Heart left ventricle (tissue), 16 donors: ENCODE measurements at regions not wholly inside any gene's neighbourhood (a gene's known extent, or its start where the extent isn't known, plus 50 kb on each side); places are given as distances from the start of the nearest gene placed in this dataset.

Experiments
- ATAC-seq, 4 donors: fragments of 200-7000 bp; cut with Tn5 transposase; one replicate each; pipeline ENCODE4 v1.9.1; 2020 to 2022; ENCODE audit warnings: moderate library complexity in 4 of 4, mild to moderate bottlenecking in 3 of 4, moderate number of reproducible peaks in 1 of 4
- DNase-seq, 5 donors: peaks; one replicate each; pipeline ENCODE4 v3.0.0-alpha.2; 2020
- H3K27ac ChIP-seq, 12 donors: fragments of 200-600 bp; sonication (generic) in 4 of 12; one replicate each; pipeline versions ENCODE4 v1.5.0 to v1.8.0; 2016 to 2022; ENCODE audit warnings: mild to moderate bottlenecking in 2 of 12
- H3K27me3 ChIP-seq, 9 donors: fragments of 200-600 bp; sonication (generic) in 2 of 9; one replicate each; pipeline versions ENCODE4 v1.5.1 to v1.8.0; 2016 to 2022; ENCODE audit warnings: mild to moderate bottlenecking in 3 of 9
- H3K36me3 ChIP-seq, 9 donors: fragments of 200-600 bp; sonication (generic) in 2 of 9; one replicate each; pipeline versions ENCODE4 v1.5.0 to v1.8.0; 2018 to 2022; ENCODE audit warnings: mild to moderate bottlenecking in 2 of 9
- H3K4me1 ChIP-seq, 12 donors: fragments of 200-600 bp; sonication (generic) in 4 of 12; one replicate each; pipeline versions ENCODE4 v1.5.0 to v1.8.0; 2016 to 2022; ENCODE audit warnings: mild to moderate bottlenecking in 3 of 12
- H3K4me3 ChIP-seq, 12 donors: fragments of 200-600 bp; sonication (generic) in 4 of 12; one replicate each; pipeline versions ENCODE4 v1.5.0 to v1.8.0; 2017 to 2022; ENCODE audit warnings: mild to moderate bottlenecking in 9 of 12, moderate library complexity in 4 of 12
- H3K9me3 ChIP-seq, 12 donors: fragments of 200-600 bp; sonication (generic) in 4 of 12; one replicate each; pipeline versions ENCODE4 v1.5.0 to v1.8.0; 2016 to 2022; ENCODE audit warnings: mild to moderate bottlenecking in 1 of 12
- CTCF ChIP-seq, 12 donors: fragments of 200-600 bp; sonication (generic) in 4 of 12; IDR thresholded peaks; one replicate each; pipeline versions ENCODE4 v1.5.0 to v1.8.0; 2018 to 2022; ENCODE audit warnings: antibody characterized with exemption in 12 of 12, mild to moderate bottlenecking in 5 of 12
- POLR2A ChIP-seq, 2 donors: fragments of 450-650 bp; IDR thresholded peaks; one replicate each; pipeline ENCODE4 v1.6.1; 2017; ENCODE audit warnings: antibody characterized with exemption in 2 of 2, mild to moderate bottlenecking in 2 of 2, moderate library complexity in 2 of 2
- WGBS, 4 donors: extraction: QIAGEN DNeasy Blood & Tissue Kit in 2 of 4; methylation state at CpG; one replicate each; pipeline versions ENCODE4 v1.1.5 to v1.1.7; 2013 to 2018; 5-methylcytosine and 5-hydroxymethylcytosine counted together
- intact Hi-C, 10 donors: fragments of 100-400 bp; cut with DNase I; formaldehyde crosslinking; loops; one replicate each; pipeline versions ENCODE4 v1.11.1 to v1.14.2; 2022
- donor health status: ischemic (EF 13 %, LVEDD 7.1; RV severe dilation, severe dysfunction).
- donor health status: healthy with polysubstance abuse.
- donor health status: DM: no; HTN: yes; CAD: no.
- donor health status: DM: no; HTN: no; CAD: no.
- donor health status: ischemic (EF 25% LVEDD 6.9; RV normal size, moderate dysfunction).
- donor health status: ischemic (EF 25% LVEDD 5.7; RV mildly dilated, moderate dysfunction).
- donor health status: healthy.
- donor health status: DM: yes; HTN: yes; CAD: no.
- donor health status: ischemic (EF 35%, LVEDD 5.7; RV mildly dilated, moderate dysfunction).
- donor health status: nonischemic (EF 11% LVEDD 7.7; RV severe dilation, severe dysfunction).
- donor health status: DM: yes; HTN: yes; CAD: no.
- donor health status: PGD.
- donor health status: ischemic (EF 29% LVEDD 5.4; RV normal size, mild dysfunction).
- donor health status: nonischemic (EF 23%, LVEDD 6.1; RV moderate dilation, normal function).

GRCh38 chr2:4356109-4356508 lies 652.7 kb downstream of the DCDC2C start:
- intact Hi-C loops, result no loop called here
- Histone ChIP-seq H3K4me1 (no peaks in the 10 kb centered on the region), H3K27me3 (no peaks in the 10 kb centered on the region), H3K27ac (no peak overlapping the region), H3K4me3 (no peak overlapping the region), H3K36me3 (no peaks in the 10 kb centered on the region), H3K9me3 (no peaks in the 10 kb centered on the region)
- WGBS, 4 donors, result 84 to 90% (median 87%) methylated on average over 3 of the region's 3 CpGs
- ATAC-seq (no peak), DNase-seq (no peak)
- TF ChIP-seq POLR2A (IDR thresholded peaks at IDR 0.05) (no peak), CTCF (IDR thresholded peaks at IDR 0.05) (no peak)

DNA sequence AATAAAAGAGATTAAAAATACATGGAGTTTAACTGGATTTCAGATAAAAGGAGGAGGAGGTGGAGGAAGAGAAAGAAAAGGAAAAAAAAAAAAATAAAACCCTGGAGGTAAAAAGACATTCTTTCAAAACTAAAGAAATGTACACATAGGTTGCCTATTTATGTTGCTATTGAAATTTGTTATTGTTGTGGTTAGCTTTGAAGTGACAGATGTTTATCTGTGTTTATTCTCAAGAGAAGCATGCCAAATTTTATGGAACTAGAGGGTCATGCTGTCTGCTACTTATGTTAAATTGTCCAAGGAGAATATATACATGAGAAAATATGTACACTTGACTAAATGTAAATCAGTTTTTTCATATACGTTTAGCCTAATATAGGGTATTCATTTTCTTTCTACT lies 653.2 kb downstream of the DCDC2C start:
- H3K4me1 ChIP-seq, result no peaks in the 10 kb centered on the region
- H3K27ac ChIP-seq, result no peak overlapping the region
- no peak for DNase-seq
- no peak for ATAC-seq
- H3K27me3 ChIP-seq, result no peaks in the 10 kb centered on the region
- no peak overlapping the region for H3K4me3 ChIP-seq
- intact Hi-C loops, result no loop called here
- H3K9me3 ChIP-seq, result no peaks in the 10 kb centered on the region
- no peaks in the 10 kb centered on the region for H3K36me3 ChIP-seq
- 84 to 89% (median 87%) methylated on average over 1 of the region's 1 CpG for WGBS, 4 donors
- TF ChIP-seq POLR2A (IDR thresholded peaks at IDR 0.05), result no peak
- TF ChIP-seq CTCF (IDR thresholded peaks at IDR 0.05), result no peak

GRCh38 chr2:4357121-4357520 lies 653.7 kb downstream of the DCDC2C start:
- Histone ChIP-seq H3K4me3 (no peak overlapping the region), H3K9me3 (no peaks in the 10 kb centered on the region), H3K27me3 (no peaks in the 10 kb centered on the region), H3K36me3 (no peaks in the 10 kb centered on the region), H3K4me1 (no peaks in the 10 kb centered on the region), H3K27ac (no peak overlapping the region)
- TF ChIP-seq CTCF (IDR thresholded peaks at IDR 0.05), result no peak
- TF ChIP-seq POLR2A (IDR thresholded peaks at IDR 0.05), result no peak
- WGBS, 4 donors, result 72 to 80% (median 76%) methylated on average over 8 of the region's 8 CpGs
- DNase-seq (no peak), ATAC-seq (no peak)
- intact Hi-C loops, result no loop called here

DNA sequence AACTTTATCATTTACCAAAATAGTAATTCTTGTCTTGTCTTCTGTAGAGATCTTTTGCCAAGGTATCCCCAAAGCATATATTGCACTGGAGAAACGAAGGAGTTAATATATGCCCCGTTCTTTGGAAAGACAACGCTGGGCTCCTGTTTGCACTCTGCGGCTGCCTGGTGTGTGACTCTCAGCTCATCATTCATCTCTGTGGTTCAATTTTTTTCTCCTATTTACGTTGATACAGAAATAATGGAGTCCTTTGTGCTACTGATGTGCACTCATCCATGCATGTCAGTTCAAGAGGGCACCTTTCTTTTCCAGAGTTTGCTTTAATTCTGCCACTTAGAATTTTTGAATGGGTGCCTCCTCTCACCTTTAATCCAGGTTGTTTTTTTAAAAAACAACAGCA lies 655.5 kb downstream of the DCDC2C start:
- ATAC-seq (no peak), DNase-seq (no peak)
- intact Hi-C loops, result no loop called here
- H3K4me3 ChIP-seq, result no peak overlapping the region
- no peak for TF ChIP-seq POLR2A (IDR thresholded peaks at IDR 0.05)
- no peak for TF ChIP-seq CTCF (IDR thresholded peaks at IDR 0.05)
- 64 to 83% (median 72%) methylated on average over 5 of the region's 5 CpGs for WGBS, 4 donors
- peaks cover 0 to 9% (median 0%) of the 10 kb centered on the region in 12 donors for H3K9me3 ChIP-seq
- H3K36me3 ChIP-seq, result no peaks in the 10 kb centered on the region
- H3K4me1 ChIP-seq, result no peaks in the 10 kb centered on the region
- H3K27me3 ChIP-seq, result no peaks in the 10 kb centered on the region
- no peak overlapping the region for H3K27ac ChIP-seq
